ENCODE measurements at regions not wholly inside any gene's neighbourhood (a gene's known extent, or its start where the extent isn't known, plus 50 kb on each side); places are given as distances from the start of the nearest gene placed in this dataset.
"Not testable (repeated sequence)": the region's sequence is repeated elsewhere in the genome, so short reads cannot be mapped to it uniquely, and the experiment has no call there.

DNA sequence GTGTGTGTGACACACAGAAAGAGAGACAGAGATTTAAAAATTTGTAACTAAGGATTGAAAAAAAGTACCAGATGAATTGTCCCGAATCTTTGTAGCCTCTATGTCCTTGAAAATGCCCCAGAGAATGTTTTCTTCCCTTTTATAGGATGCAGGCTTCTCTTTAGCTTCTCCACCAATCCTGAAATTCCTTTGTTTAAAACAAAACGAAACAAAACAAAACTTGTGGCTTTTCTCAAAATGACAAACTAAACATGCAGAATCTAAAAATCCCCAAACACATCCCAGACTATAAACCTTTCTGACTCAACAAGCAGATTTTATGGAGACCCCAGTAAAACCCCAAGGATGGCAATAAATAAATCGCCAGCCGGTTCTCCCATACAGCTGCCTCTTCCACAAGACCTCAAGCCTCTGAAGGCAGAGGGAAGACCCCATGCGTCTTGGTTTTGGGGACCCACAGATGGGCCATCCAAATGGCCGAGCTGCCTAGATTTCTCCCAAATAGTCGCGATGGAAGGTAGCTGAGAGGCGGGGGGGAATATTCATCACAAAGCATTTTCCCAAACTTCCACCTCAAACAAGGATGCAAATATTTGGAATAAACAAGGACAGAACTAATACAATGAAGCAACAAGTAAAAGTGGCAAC, 269.5 kb upstream of the FOXF1 start:
- no peak for DNase-seq

DNA sequence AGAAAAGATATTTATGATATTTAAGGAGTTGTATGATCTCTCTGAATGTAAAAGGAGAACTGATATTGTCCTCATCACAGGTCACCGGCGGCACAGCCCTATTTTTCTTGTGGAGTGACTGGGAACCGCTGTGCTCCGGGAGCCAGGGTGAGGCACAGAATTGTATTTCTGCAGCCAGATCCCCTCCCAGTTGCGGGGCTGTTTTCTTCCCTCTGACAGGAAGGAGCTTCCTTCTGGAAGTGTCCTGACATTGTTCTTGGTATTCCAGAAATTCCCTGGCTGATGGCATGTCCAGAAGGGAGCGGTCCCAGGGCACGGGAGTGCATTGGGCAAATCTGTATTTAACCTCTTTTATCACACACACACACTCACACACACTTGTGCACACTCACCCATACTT, 268.6 kb upstream of the FOXF1 start:
- DNase-seq, result no peak

DNA sequence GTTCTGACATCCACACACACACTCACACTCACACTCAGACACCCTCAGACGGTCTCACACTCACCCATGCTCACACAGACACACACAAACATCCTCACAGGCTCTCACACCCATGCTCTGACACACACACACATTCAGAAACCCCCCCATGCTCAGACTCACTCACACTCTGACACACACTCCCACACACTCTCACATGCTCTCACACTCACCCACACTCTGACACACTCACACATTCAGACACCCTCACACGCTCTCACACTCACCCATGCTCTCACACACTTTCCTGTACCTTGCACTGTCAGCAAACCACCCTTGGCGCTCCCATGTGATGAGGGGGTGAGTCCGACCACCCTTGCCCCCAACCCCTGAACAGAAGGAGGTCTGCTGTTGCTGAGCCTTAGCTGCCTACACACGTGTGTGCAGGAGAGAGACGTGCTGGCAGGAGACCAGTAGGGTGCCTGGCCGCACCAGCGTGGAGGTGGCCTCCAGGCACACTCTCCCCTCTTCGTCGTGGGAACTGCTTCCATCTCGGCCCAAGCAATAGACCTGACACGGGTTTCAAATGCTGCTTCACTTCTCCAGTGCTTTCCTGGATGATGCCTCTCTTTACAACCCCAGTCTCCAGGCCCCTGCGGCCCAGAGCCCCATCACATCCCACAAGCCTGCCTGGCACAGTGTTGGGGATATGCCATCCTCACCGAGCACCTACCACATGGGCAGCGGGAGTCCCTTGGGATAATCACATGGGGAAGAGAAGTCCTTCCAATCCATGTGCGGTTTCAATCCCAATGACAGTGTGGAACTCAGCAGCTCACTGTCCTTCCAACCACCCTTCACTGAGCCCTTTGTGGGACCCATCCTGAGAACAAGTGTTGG, 267.8 kb upstream of the FOXF1 start:
- no peak for DNase-seq

DNA sequence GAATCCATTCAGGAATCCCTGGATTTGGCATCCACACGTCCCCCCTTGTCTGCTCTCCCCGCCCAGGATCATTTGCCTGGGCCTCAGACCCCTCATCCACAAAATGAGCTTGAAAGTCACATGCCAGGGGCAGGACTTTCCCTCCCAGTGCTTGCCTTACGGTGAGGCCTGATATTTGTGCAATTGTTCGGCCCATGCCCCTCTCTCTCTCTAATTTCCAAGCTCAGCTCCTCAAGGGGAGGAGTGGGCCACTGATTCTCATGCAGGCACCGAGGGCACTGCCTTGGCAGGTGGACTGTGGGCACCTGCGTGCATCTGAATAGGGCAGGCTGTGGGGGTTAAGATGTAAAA, 267.2 kb upstream of the FOXF1 start:
- no peak for DNase-seq

DNA sequence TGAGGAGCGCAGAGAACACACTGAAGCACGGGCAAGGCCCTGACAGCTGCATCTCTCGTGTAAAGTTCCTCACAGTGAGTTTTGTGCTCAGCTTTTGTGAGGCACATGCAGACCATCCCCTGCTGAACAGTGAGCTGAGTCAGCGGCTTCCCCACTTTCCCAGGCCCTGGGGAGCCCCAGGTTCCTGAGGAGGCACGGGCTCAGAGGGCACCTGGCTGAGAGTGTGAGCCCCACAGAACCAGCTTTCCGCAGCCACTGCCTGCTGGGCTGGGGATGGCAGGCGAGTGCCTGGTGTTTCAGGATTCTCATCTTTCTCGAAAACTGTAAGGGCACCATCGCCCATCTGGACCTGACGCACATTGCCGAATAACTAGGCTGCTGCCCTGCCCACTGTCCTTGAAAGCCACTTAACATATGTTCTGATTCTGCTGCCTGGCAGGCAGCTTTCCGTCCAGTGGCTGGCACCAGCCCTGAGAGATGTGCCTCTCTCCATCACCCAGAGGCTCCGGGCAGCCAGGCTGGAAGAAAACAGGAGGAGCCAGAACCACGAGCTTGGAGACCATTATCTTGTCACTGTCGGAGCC, 266.7 kb upstream of the FOXF1 start:
- DNase-seq, result no peak

DNA sequence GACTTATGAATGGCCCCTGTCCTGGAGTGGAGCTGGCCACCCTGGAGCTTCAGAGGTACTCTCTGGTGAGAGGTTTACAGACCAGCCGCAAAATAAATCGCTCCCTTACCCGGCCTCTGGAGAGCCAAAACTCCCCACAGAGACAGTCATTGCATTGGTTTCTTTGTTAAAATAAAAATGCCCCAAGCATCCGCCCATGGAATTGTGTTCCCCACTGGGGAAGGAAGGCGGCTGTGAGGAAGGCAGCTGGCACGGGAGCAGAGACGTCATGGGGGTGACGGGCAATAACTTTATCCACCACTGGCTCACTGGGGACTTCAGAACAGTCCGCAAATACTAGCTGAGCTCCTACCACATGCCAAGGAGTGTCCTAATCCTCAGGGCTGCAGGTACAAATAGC, 266.2 kb upstream of the FOXF1 start:
- no peak for DNase-seq

DNA sequence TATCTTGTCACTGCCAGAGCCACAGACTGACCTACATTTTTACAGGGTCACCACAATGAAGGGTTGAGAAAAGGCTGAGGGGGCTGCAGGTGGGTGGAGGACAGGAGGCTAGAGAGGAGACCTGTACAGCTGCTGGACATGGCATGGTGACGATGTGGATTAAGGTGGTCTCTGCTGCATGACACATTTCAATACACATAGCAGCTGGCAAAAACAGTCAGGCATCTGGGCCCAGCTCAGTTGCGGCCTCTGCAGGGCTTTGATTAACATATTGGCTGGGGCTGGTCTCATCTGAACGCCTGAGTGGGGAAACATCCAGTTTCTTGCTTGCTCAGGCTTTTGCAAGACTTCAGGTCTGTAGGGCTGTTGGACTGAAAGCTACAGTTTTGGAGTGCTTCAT, 265.4 kb upstream of the FOXF1 start:
- no peak for DNase-seq

DNA sequence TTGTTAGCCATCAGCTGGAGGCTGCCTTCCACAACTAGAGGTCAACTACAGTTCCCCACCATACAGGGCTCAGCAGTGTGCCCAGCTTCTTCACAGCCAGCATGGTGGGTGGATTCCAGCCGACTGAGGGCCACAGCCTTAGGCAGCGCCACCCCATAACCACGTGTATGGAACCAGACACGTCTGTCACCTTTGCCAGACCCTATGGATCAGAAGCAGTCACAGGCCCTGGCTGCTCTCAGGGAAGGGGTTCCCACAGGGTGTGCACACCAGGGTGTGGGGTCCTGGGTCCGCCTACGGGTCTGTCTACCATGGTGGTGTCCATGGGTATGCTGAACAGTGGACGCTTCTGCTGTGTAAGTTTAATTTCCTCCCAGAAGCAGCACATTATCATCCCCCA, 265.0 kb upstream of the FOXF1 start:
- DNase-seq, result no peak

DNA sequence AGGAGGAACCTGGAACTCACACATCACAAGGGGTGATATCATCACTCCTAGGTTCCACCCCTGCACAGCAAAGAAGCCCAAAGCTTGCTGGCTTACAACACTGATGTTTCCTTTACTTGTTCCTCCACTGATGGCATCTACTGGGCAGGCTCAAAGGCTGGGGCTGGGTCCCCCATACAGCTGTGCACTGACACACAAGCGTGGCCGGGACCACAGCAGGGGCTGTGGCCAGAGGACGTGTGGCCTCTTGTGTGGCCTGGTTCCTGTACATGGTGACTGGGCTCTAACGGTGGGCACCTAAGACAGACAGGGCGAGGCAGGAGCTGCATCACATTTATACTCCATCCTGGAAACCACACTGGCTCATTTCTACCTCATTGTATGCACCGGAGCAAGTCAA, 264.4 kb upstream of the FOXF1 start:
- DNase-seq, result no peak

DNA sequence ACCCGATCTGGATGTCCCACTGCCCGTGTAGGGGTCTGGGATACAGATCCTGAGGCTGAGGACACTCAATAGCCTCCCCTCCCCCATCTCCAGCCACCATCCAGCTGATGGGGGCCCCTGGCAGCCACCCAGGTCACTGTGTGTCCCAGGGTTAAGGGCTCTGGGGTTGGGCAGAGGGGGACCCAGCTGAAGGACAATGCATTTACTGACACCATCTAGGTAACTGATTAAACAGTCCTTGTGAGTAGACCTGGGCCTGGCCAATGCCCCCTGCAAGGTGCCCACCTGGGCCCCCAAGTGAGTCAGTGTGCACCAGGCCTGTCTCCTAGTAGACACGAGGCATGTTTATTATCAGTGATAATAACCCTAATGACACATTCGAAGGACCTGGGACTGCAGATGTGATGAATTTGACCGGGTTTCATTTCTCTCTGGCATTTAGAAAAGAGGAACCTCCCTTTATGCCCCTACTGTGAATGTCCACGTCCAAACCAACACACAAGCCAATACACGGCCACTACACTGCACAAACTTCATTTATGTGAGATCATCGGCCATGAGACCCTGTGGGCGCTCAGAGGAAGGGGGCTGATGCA, 261.9 kb upstream of the FOXF1 start:
- DNase-seq, result no peak

DNA sequence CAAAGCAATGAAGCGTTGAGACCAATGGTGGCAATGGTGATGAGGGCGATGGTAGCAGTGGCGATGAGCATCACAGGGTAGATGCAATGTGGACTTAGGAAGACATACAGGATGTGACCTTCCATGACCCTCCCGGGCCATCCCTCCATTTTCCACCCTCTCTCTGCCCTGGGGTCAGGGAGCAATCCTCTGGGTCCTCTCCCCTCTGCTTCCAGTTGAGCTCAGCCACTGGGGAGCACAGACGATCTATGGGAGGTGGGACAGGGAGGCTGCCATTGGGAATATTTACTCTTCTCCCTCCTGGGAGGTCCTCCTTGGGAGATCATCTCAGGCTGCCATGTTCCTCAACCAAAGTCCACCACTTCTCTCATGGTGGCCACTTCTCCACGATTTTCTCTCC, 260.7 kb upstream of the FOXF1 start:
- no peak for DNase-seq

DNA sequence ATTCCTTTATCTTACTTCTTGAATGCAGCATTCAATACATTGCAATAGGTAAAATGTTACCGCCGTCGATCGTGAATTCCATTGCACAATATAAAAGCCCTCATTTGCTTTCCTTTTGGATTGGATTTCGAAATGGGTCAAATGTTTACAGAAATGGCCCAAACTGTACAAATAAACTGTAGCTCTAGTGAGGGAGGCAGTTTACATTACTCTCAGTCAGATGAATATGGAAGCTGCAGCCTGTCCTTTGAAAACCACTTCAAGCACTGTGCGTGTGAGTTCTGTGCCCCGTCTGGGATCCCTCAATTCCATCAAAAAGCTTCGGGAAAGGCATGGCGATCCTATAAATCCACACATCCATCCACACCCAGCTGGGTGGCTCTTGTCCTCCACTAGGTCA, 258.6 kb upstream of the FOXF1 start:
- no peak for DNase-seq

DNA sequence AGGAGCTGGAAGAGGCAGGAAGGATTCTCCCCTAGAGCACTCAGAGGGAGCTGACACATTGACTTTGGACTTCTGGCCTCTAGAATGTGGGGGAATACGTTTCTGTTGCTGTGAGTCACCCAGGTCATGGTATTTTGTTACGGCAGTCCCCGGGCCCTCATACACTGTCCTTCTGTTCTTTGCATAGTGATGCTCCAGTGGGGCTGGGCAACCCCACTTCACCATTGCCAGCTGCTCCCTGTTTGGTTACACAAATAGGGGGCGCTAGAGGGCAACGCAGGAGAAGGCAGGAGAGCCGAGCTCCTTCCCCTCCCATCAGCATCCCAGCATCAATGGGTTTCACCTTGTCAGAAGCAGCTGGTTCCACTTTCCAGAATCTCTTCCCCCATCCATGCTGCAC, 257.7 kb upstream of the FOXF1 start:
- no peak for DNase-seq

DNA sequence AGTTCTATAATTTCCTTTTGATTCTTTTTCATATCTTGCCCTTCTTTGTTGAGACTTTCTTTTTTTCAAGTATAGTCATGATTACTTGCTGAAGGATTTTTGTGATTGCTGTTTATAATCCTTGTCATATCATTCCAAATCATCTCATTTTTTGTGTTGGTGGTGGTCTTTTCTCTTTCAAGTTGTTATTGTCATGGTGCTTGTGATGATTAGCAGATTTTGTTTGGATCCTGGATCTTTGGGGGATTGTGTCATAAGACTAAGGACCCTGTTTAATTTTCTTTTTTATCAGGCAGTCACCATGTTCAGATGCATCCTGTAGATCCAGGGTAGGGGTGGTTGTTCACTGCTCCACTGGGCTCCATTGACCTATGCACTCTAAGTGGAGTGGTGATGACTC, 254.4 kb upstream of the FOXF1 start:
- no peak for DNase-seq

DNA sequence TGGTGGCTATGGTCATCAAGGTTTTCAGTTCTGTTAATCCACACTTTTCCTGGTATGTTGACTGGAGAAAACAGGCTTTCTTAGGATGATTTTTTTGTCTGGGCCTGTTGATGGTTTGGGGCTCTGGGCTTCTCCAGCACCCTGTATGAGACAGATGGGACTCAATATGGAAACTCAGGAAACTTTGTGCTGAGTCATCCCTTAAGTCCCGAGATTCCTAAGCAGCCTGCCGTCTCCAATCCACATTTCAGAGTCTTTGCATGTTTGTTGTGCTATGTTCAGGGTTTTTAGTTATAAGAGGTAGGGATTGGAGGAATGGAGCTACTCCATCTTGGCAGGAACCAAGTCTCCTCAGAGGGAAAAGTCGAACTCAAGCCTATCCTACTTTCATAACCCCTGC, 253.3 kb upstream of the FOXF1 start:
- no peak for DNase-seq

DNA sequence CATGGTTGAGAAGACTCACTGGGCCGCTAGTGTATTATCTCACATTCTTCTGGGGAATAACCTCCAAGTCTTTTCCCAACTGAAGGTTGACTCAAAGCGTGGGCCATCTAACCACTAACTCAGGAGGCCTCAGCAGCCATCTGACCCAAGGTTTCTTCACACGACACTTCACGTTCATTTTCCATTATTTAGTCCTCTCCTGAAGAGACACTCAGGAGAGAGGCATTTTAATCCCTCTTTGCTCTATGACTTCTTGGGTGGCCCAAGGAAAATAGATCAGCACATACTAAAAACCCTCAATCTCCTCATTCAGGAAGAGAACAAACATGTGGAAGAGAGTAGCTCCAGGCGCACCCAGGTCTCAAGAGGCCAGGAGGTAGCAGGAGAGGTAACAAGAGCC, 252.8 kb upstream of the FOXF1 start:
- DNase-seq, result no peak

DNA sequence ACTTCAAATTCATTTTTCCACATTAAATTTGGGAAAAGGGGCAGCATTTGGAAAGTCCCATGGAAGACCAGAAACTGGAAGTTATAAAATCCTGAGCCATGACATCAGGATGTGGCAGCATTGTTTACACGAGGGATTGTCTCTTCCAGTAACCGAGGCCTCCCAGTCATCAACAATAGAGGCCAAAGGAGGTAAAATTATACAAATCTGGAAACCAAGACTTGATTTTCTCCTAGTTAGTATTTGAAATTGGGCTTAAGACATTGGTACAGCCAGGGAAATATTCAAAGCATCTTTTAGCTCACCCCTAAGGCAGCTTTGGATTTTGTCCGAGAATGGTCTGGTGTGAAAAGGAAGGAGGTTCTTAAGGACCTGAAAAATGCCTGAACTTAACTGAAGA, 251.6 kb upstream of the FOXF1 start:
- no peak for DNase-seq

DNA sequence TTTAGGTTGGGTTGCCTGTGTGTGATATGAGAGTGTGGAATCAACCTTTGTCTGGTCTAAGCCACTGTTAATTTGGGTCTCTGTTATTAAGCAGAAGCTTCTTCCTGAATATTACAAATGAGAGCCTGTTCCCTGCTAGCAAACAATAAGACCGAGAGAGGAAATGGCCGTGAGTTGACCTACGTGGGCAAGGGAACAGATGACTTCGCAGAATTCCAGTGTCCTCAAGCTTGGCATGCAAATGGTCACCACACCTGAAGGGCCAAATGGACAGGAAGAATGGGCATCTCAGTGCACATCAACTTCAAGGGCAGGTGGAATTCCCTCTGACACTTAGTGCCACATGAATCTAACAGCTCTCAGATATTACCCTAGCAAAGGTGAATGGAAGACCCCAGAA, 250.8 kb upstream of the FOXF1 start:
- no peak for DNase-seq

DNA sequence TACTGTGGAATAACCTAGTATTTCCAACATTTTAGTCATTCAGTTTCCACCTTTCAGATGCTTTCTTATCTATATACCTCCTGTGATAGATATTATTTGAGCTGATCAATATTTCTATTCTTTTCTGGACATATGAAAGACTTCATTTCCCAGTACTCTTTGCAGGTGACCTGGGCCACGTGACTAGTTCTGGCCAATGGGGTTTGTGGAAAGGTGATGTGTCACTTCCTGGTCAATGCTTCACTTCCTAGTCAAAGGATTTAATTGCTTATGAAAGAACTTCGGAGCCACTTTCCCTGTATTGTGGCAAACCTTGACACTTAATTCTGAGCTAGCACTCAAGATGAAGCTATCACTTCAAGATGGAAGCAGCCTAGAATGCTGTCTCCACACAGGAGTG, 248.9 kb upstream of the FOXF1 start:
- no peak for DNase-seq

DNA sequence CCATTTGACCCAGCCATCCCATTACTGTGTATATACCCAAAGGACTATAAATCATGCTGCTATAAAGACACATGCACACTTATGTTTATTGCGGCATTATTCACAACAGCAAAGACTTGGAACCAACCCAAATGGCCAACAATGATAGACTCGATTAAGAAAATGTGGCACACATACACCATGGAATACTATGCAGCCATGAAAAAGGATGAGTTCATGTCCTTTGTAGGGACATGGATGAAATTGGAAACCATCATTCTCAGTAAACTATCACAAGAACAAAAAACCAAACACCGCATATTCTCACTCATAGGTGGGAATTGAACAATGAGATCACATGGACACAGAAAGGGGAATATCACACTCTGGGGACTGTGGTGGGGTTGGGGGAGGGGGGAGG, 242.7 kb upstream of the FOXF1 start:
- DNase-seq, result not testable (repeated sequence)

DNA sequence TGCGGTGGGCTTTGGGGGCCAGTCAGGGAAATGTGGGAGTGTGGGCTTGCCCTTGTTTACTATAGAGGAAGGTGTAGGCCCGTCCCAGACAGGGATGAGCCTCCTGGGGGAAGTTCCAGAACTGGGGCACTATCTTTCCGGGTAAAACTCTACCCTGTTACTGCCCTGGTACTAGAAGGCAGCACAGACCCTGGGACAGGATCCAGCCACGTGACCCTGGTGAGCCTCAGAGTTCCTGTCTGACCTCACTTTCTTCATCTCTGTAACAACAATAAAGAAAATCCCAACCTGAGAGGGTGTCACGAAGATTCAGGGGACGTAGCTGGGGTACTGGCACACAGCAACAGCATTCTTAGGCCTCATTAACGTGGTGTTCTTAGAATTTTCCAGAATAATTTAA, 239.6 kb upstream of the FOXF1 start:
- no peak for DNase-seq

DNA sequence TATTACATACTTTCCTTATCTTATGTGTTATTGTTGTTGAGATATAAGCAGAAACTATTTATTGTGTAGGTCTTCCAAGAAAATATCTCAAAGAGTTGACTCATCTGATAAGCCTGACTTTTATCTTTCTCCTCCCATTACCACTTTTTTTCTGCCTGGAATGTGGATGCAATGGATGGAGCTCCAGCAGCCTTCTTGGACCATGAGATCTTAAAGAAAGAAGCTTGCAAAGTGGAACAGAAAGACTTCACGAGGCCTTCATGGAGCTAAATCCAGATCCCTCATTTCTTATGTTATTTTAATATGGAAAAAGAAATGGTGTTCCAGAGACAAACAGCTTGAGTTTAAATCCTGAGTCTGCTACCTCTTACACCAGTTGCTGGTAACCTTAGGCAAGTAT, 237.6 kb upstream of the FOXF1 start:
- no peak for DNase-seq

DNA sequence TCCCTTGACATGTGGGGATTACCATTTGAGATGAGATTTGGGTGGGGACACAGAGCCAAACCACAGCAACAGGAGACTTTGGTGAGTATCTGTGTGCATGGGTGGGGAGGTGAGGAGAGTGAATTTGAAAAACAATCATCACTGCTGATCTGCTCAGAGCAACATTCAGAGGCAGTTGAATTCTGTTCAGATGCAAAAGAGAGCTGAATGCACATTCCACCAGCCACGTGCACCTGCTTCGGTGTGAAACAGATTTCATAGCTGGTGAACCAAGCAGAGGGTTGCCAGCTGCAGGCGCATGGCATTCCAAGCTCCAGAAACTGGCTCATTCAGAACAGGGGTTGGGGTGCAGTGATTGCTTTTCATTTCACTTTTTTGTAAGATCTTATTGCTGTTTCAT, 233.1 kb upstream of the FOXF1 start:
- DNase-seq, result no peak

DNA sequence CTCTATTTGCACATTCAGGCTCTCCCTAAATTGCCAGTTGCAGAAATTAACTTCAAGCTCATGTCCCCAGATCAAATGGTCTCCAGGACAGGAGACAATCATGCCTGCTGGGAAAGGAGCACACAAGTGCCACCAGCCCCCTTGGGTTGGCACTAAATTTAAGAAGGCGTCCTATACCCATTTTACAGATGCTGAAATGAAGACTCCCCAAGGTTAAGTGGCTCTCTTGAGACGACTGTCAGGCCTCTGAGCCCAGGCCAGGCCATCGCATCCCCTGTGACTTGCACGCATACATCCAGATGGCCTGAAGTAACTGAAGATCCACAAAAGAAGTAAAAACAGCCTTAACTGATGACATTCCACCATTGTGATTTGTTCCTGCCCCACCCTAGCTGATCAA, 232.5 kb upstream of the FOXF1 start:
- not testable (repeated sequence) for DNase-seq

Data from fibroblast of skin of abdomen (primary cell).